ENCODE measurements at regions not wholly inside any gene's neighbourhood (a gene's known extent, or its start where the extent isn't known, plus 50 kb on each side); places are given as distances from the start of the nearest gene placed in this dataset.

GRCh38 chr2:59756150-59756549, 797.3 kb downstream of the BCL11A start:
- no peak for TF ChIP-seq REST (IDR thresholded peaks at IDR 0.05; ENCODE audit: borderline replicate concordance)
- no peak for TF ChIP-seq MXI1 (conservative IDR thresholded peaks at IDR 0.05; ENCODE audit: poor library complexity, severe bottlenecking)
- TF ChIP-seq CTCF (IDR thresholded peaks at IDR 0.05; ENCODE audit: poor library complexity, severe bottlenecking), result no peak
- TF ChIP-seq EZH2 (IDR thresholded peaks at IDR 0.05; ENCODE audit: borderline replicate concordance, insufficient read depth, low read length, poor library complexity, severe bottlenecking), result no peak
- TF ChIP-seq RAD21 (conservative IDR thresholded peaks at IDR 0.05), result no peak
- no peak for TF ChIP-seq SMC3 (conservative IDR thresholded peaks at IDR 0.05; ENCODE audit: poor library complexity)
- TF ChIP-seq POLR2AphosphoS5 (IDR thresholded peaks at IDR 0.05), result no peak
- no peak for TF ChIP-seq TAF1 (IDR thresholded peaks at IDR 0.05; ENCODE audit: low read depth)
- no peak for TF ChIP-seq EP300 (conservative IDR thresholded peaks at IDR 0.05; ENCODE audit: poor library complexity, severe bottlenecking)
